Omental fat pad (tissue), 3 donors: ENCODE measurements at regions not wholly inside any gene's neighbourhood (a gene's known extent, or its start where the extent isn't known, plus 50 kb on each side); places are given as distances from the start of the nearest gene placed in this dataset.
"Not testable (repeated sequence)": the region's sequence is repeated elsewhere in the genome, so short reads cannot be mapped to it uniquely, and the experiment has no call there.

Experiments used
- ATAC-seq: fragments of 150-250 bp; one replicate; pipeline ENCODE4 v1.9.1; 2016; ENCODE audit warnings: mild to moderate bottlenecking, moderate library complexity; ENCODE audit not compliant: low FRiP score
- DNase-seq: peaks from one replicate; pipeline ENCODE4 v3.0.0-alpha.2; 2019; ENCODE audit warnings: low spot score
- TF ChIP-seq, protein P1 (sequence below), 3 donors: fragments of 450-650 bp; IDR thresholded peaks; one replicate each; pipeline ENCODE4 v1.5.1; 2016 to 2017; ENCODE audit warnings: antibody characterized with exemption in 3 of 3, mild to moderate bottlenecking in 3 of 3, moderate library complexity in 2 of 3

DNA sequence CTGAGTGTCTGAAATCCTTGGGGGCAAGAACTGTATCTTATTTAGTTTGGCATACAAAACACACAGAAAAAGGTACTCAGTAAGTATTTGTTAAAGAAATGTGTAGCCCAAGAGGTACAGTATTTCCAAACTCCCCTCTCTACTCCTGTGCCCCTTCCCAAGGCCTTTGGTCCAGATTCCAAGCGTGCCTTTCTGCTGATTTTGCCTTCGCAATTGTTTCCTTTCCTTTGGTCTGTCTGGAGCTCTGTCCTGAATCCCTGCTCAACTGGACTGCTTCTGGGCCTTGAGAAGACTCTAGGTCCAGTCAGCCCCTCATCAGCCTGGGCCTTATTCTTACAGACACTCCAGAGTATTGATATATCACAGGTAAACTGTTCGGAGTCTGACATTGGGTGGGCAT, 122.2 kb upstream of the SYNCRIP start:
- DNase-seq, result no peak

DNA sequence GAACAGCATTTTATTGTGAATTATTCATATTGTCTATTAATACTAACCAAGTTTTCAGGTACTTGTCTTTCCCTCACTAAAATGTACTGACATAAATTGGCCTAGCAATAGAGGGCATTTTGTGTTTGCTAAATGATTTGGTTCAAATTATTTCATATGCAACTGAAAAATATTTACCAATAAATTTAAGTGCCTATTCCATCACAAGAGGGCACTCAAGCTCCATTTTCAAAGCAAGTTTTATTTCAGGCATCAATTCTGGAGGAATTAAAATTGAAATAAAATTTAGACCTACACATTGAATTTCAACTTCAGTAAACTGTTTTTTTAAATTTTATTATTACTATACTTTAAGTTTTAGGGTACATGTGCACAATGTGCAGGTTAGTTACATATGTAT, 114.3 kb upstream of the SYNCRIP start:
- TF ChIP-seq, protein P1, sequence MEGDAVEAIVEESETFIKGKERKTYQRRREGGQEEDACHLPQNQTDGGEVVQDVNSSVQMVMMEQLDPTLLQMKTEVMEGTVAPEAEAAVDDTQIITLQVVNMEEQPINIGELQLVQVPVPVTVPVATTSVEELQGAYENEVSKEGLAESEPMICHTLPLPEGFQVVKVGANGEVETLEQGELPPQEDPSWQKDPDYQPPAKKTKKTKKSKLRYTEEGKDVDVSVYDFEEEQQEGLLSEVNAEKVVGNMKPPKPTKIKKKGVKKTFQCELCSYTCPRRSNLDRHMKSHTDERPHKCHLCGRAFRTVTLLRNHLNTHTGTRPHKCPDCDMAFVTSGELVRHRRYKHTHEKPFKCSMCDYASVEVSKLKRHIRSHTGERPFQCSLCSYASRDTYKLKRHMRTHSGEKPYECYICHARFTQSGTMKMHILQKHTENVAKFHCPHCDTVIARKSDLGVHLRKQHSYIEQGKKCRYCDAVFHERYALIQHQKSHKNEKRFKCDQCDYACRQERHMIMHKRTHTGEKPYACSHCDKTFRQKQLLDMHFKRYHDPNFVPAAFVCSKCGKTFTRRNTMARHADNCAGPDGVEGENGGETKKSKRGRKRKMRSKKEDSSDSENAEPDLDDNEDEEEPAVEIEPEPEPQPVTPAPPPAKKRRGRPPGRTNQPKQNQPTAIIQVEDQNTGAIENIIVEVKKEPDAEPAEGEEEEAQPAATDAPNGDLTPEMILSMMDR (IDR thresholded peaks at IDR 0.05), result no peak
- no peak for ATAC-seq
- DNase-seq, result no peak

More for the DNA sequence above, 122.2 kb upstream of the SYNCRIP start:
- no peak for ATAC-seq
- TF ChIP-seq, protein P1 (IDR thresholded peaks at IDR 0.05), result no peak

DNA sequence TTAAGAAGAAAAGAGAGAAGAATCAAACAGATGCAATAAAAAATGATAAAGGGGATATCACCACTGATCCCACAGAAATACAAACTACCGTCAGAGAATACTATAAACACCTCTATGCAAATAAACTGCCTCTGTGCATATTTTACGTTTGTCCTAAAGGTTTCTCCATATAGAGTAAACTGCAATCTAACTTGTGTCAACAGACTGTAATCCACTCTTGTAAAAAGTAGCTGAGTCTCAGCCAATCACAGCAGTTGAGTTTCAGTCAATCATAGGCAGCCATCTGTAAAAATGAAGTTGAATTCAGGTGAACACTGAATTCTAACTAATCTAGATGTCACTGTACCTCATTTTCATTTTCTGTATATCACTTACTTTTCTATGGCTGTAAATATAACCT, 112.2 kb upstream of the SYNCRIP start:
- TF ChIP-seq, protein P1 (IDR thresholded peaks at IDR 0.05), result no peak
- no peak for ATAC-seq
- DNase-seq, result no peak

DNA sequence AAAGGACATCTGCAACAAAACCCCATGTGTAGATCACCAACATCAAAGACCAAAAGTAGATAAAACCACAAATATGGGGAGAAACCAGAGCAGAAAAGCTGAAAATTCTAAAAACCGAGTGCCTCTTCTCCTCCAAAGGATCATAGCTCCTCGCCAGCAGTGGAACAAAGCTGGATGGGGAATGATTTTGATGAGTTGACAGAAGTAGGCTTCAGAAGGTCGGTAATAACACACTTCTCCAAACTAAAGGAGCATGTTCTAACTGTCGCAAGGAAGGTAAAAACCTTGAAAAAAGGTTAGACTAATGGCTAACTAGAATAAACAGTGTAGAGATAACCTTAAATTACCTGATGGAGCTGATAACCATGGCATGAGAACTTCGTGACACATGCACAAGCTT, 109.9 kb upstream of the SYNCRIP start:
- TF ChIP-seq, protein P1 (IDR thresholded peaks at IDR 0.05), result no peak
- no peak for DNase-seq
- no peak for ATAC-seq

DNA sequence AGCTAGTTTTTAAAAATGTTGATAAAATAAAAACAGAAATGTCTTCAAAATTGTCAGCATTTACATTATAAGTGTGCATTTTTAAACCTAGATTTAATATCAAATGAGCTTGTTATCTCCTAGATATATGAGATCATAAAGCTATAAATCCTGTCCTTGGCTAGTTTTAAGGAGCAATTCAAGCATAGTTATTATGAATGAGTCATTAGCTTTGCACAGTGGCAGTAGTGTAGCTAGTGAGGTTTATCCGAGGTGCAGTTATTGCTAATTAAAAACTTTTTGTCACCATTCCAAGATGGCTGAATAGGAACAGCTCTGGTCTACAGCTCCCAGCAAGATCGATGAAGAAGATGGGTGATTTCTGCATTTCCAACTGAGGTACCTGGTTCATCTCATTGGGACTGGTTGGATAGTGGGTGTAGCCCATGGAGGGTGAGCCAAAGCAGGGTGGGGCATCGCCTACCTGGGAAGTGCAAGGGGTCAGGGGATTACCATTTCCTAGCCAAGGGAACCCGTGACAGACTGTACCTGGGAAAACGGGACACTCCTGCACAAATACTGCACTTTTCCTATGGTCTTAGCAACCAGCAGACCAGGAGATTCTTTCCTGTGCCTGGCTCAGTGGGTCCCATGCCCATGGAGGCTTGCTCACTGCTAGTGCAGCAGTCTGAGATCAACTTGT, 108.8 kb upstream of the SYNCRIP start:
- TF ChIP-seq, protein P1 (IDR thresholded peaks at IDR 0.05), result no peak
- DNase-seq (no peak), ATAC-seq (no peak)

DNA sequence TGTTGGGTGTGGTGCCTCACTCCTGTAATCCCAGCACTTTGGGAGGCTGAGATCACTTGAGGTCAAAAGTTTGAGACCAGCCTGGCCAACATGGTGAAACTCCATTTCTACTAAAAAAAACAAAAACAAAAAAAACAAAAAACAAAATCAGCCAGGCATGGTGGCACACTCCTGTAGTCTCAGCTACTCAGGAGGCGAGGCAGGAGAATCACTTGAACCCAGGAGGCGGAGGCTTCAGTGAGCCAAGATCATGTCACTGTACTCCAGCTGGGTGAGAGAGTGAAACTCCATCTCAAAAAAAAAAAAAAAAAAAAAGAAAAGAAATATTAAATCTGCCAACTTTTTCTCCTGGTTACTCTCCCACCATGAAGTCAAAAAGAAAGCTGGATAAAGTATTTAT, 107.5 kb upstream of the SYNCRIP start:
- ATAC-seq, DNase-seq: not testable (repeated sequence)

DNA sequence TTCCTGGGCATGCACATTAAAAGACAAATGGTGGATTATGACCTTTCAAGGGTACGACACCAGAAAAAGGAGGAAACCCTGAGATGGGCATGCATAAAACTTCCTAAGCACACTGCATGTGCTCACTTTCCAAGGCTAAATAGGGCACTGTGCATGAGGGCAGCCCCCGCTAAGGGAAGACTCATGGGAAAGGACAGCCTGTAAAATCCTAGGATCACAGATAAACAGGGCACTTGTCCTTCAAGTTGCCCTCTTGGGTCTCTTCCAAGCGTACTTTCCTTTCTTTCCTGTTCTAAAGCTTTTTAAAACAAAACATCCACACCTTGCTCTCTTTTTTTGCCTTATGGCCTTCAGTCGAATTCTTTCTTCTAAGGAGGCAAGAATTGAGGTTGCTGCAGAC, 106.5 kb upstream of the SYNCRIP start:
- no peak for ATAC-seq
- no peak for DNase-seq
- TF ChIP-seq, protein P1 (IDR thresholded peaks at IDR 0.05), result no peak
